Fibroblast of the conjunctiva (primary cell): ENCODE measurements at regions not wholly inside any gene's neighbourhood (a gene's known extent, or its start where the extent isn't known, plus 50 kb on each side); places are given as distances from the start of the nearest gene placed in this dataset.

Experiments used
- DNase-seq: peaks from one replicate; pipeline ENCODE4 v3.0.0-alpha.2; 2010; ENCODE audit warnings: low read depth

DNA sequence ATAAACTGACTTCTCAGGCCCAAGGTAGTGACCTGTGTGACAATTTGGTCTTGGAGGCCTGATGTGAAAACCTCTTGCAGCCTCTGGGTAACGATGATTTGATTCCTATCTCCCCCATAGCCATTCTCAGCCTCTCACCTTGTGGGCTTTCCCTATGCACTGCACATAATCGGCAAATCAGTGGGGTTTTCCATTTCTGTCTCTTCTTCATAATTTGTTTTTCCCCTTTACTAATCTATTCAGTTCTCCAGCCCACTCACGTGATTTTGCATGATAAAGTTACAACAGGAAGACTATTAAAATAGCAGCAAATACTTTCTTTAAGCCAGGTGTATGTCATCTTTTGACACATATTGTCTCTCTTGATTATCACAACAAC, 893.7 kb downstream of the TFAP2A start:
- DNase-seq = no peak

DNA sequence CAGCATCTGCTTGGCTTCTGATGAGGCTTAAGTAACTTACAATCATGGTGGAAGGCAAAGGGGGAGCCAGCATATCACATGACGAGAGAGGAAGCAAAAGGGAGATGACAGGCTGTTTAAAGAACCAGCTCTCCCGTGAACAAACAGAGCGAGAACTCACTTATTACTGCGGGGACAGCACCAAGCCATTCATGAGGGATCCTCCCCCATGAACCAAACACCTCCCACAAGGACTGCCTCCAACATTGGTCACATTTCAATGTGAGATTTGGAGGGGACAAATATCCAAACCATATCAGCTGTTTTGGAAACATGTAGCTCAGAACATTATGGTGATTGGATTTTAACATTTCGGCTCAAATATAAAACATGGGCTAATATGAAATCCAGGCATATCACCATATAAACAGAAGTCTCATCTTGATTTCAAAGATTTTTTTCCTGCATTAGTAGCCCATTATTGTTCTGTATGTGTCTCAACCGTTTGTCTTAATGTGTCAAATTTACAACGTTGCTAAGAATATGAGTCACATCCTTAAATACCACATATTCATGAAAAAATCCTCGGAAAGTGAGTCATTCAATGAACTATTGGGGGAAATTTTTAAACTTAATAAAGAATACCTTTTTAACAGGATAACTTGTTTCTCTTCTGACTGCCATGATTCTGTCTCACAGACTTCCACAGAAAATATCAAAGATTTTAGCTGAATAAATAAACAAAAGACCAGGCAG, 894.3 kb downstream of the TFAP2A start:
- peak; percentile 58 for DNase-seq

DNA sequence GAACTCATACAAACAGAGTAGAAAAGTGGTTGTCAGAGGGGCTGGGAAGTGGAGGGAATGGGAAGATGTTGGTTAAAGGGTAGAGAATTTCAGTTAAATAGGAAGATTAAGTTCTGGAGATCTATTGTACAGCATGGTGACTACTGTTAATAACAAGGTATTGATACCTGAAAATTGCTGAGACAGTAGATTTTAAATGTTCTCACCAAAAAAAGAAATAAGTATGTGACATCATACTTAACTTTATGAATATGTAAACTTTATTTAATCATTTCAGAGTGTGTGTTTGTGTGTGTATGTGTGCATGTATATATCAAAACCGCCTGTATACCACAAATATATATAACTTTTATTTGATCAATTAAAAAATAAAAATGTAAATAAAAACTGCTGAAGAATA, 896.4 kb downstream of the TFAP2A start:
- DNase-seq = no peak

DNA sequence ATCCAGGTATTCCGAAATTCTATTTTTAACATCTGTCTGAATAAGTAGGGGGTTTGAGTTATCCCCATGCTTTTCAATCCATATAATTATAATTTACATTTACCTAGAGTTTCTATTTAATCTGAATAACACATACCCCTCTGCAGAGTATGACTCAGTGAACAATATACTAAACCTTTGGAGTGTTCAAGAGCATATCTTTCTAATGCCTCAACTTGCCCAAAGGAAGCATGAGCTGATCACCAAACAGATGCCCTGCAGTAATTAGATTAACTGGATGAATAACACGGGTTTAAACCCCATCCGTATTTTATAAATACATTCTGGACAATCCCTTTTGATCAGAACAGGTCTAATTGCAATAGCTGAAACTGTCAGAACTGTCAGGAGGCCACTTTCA, 897.1 kb downstream of the TFAP2A start:
- no peak for DNase-seq

DNA sequence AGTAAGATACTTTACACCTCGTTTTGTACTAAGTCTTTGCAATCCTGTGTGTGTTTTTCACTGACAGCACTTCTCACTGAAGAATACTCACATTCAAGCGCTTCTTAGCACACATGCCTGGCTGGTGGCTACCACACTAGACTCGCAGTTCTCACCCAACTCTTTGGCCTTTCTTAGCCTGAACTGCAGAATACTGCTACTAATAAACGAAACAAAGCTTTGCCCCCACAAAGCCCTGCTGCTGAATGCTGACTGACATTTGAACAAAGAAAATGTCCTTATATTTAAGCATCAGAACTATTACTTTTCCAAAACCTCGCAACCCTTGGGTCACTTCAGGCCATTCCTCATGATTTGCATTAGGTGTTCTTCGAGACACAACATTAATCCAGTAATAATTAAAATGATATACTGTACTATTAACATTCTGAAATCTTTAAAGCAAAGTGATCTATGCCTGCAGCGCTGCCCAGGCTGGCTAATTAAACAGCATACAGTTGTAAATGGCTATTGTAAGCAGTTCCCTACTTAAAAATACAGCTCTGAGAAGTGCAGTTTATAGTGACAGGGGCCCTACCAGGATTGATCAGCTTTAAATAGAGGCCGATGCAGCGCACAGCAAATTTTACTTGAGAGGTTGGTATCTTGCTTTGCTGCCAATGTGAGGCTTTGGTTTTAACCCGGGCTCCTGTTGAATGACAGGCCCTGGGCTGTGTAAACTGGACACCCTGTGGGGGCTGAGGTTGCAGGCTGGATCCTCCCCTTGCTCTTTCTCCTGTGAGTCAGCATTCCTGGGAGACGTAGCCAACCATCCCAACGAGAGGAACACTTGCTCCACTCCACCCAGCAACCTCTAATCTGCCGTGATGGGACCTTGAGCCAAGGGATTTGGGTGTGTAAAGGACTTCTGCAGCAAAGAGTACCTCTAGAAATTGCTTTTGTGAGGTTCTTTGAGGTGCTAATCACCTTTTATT, 899.0 kb downstream of the TFAP2A start:
- DNase-seq = peak; percentile 47

DNA sequence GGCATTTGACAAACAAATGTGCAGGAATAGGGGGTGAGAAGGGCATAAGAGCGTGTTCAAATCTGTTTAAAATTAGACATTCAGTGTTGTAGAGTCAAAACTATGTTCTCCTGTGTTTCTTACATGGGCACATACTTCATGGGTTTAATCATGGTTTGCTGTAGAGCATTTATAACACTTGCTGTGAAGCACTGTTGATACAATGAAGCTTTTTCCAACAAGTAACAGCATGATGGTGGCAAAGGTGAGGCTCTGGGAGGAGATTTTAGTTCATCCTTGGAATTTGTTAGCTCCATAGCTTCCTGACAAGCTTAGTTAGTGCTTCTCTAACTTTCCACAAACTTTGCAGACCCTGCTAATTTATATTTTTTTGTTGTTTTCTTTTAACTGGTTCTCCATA, 900.7 kb downstream of the TFAP2A start:
- DNase-seq = no peak

DNA sequence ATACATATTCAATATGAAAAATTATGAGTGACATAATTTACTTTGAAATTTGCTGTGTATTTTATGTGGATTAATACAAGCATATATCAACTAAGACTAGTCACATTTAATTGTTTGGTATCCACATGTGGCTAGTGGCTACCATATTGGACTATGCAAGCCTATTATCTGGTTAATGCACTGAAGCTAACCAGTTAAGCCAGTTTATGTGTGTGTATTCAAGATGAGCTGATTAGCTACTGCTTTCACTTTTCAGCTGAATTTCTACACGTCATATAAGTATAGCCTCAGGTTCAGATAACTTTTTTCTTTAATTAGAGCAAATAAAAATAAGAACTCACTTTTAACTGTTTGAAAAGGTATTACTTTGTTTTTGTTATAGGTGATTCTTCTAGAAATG, 903.7 kb downstream of the TFAP2A start:
- DNase-seq = no peak

DNA sequence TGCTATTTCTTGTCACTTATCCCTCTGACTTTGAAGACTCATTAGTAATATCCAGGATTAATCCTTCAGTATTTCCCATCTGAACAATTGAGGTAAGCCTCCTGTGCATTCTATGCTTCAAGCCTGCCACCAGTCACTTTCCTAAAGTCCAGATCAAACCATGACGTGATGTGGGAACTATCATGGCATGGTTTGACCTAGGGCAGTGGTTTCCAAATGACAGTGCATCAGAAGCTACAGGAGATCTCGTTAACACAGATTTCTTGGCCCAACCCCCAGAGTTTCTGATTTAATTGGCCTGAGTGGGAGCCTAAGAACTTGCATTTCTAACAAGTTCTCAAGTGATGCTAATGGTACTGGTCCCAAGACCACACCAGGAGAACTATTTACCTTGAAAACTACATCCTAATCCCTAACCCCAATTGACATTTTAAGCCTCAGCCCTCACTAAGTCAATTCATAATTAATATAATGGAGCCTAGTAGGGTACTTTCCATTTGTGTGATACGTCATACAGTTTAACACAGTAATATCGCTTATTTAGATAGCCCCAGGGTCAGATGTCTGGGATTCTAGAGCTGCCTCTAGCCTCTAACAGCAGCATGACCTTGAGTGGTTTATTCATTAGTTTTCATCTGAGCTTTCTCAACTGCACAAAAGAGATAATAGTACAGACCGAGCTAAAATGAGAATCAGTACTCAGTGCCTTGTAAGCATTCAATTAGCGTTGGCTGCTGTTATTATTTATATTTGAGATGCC, 907.6 kb downstream of the TFAP2A start:
- no peak for DNase-seq

DNA sequence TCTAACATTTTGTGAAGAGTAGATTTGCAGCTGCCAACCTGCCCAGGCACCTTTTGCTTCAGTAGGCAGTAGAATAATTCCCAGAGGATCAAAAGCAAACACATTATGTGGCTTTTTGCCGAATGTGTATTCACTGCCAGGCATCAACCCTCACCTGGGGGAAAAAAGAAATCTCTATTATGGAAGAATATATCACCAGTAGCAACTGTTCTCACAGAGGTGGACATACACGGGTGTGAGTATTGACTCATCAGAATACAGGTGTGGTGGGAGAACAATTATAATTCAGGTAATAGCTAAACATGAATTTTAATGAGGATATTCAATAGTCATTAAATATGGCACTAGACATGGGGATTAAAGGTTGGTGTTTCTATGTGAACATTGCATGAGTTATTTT, 910.7 kb downstream of the TFAP2A start:
- DNase-seq = no peak

DNA sequence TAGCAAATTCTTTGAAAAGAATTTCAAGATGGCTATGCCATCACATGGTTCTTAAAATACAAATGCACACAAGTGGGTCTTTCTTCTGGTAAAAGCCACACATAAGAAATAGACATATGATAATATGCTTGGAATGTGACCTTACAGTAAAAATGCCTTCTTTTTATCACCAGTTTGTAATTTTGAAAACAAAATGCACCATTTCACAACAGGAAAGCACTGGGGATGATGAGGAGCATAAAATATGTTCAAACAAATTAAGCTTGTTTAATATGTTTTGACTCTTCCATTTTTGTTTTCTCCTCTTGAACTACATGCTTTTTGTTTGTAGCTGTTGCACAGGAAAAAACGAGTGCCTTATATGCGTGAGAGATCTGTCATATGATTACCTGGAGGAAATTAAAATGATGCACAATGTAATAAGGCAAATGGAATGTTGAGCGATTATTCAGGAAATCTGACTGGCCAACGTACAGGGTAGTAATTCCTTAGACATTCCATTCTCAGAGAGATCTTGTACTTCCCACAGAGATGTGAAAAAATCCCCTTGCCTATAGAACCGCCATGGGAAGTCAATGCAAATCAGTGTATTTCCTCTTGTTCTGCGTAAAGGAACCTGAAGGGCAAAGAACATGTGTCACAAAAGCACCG, 911.6 kb downstream of the TFAP2A start:
- DNase-seq = no peak

DNA sequence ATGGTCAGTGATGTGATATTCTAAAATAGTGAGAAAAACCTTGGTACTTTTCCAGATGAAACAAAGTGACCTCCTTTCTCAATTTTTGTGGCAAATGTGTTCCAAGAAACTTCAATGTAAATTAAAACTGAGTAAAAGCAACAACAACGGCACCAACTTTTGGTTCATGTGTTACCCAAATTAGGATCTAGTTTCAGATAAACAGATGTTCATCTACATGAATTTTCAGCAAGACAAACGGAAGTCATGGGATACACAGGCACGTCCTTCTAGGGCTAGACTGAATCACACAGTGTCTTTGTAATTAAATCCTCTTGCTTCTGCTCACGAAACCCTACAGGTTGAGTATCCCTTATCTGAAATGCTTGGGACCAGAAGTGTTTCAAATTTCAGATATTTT, 915.2 kb downstream of the TFAP2A start:
- no peak for DNase-seq

DNA sequence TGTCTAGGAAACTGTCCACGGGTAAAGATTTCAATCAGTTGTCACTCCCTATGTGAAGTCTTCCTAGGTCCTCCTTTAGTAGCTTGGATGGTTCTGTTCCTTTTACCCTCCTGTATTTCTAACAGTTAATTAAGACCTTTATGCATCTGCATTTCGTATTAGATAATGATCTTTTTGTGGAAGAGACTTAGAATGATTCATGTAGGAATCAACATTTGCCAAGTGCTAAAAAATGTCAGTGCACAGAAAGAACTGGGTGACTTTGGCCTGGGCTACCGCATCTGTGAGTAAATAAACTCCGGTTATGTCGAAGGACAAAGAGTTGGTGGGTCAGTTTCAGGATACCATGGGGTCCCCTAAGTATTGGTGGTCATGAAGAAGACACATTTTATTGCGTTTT, 918.0 kb downstream of the TFAP2A start:
- DNase-seq = no peak

DNA sequence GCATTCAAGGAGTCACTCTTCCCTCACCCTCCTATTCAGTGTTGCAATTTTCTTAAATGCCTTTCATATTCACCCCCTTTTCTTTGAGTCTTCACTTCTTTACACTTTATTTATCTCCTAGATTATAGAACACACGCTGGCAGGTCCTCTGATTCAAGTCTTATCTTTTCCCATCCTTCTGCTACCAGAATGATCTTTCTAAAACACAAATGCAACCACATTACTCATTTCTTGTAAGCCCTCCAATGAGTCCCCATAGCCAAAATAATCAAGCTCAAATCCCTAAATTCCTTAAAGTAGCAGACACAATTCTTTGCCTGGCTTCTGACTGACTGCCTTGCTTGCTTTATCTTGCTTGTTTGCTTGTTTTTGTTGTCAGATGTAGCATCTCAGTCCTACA, 920.0 kb downstream of the TFAP2A start:
- no peak for DNase-seq

DNA sequence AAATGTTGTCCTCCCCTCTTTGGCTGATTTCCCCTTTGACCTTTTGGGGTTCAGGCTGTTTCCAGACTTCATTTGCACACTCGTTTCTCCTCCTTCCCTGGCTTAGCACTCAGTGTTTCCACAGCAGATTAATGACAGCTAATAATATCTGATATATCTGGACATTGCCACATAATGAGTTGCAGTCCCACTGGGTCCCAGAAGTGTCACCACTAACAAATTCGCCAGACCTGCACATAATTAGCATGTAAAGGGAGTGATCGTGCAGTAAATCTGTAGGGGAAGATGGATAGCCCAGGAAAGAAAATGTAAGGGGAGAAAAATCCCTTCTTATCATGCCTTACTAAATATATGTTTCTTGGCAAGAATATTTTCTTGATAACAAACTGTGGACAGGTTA, 922.1 kb downstream of the TFAP2A start:
- no peak for DNase-seq

DNA sequence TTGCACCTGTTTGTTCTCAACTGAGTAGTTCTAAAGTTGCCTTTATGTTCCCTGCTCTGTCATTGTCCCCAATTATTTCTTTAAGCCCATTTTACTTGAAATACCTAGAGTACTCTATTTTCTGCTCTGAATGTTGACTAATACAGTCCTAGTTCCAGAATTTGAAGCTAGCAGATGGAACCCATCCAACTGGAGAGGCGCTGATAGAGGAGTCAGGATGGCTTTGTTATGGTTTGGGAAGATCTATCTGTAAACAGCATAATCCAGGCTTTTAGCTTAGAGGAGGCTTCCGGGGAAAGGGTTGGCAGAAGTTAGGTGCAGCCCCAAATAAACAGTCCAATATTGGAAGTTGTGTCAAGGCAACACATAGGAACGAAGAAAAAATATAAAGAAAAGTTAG, 927.7 kb downstream of the TFAP2A start:
- no peak for DNase-seq

DNA sequence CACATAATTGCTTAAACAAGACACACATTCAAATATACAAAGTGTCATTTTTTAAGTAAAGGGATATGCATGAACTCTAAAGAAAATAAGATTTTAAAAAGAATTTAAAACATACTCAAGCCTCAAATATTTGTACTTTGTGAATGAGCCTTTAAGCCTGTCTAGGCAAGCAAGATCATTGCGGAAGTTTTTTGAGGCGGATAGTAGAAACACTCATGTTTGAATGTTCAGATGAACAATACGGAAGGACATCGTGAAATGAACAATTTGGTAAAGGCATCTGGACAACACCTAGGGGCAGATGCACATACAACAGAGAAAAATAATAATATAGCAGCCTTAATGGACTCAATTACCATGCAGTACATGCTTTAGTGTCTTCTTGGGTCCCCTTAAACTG, 928.9 kb downstream of the TFAP2A start:
- no peak for DNase-seq

DNA sequence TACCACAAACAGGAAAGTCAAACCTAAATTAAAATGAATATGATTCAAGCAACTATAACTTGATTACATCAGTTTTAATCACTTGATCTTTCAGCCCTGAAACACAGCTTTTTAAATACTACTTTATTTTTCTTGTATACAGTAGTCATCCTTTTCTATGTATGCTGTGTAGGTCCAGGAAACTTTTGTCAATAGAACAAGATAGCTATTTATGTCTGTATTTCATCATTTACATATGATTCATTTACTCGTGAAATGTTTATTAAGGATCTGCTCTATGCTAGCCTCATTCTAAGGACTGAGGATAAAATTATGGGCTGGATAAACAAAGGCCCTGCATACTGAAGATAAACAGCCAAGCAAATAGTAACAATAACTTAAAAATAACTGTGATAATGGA, 930.2 kb downstream of the TFAP2A start:
- DNase-seq = no peak

DNA sequence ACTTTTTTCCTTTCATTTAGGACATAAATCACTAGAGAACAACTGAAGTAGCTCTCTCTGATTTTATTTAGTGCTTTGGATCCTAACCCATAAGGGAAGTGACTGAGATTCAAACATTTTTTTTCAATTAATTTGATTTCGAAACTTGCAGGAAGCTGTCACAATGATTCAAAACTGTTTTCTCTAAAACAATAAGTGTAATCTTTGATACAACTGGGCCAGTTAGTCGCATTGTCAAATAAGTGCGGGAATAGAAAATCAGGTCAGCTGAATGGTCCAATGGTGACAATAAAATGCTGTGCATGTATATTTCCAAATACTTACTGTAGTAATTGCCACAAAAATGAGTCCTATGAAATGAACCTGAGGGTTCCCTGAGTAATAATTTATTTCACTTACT, 930.8 kb downstream of the TFAP2A start:
- DNase-seq = no peak

DNA sequence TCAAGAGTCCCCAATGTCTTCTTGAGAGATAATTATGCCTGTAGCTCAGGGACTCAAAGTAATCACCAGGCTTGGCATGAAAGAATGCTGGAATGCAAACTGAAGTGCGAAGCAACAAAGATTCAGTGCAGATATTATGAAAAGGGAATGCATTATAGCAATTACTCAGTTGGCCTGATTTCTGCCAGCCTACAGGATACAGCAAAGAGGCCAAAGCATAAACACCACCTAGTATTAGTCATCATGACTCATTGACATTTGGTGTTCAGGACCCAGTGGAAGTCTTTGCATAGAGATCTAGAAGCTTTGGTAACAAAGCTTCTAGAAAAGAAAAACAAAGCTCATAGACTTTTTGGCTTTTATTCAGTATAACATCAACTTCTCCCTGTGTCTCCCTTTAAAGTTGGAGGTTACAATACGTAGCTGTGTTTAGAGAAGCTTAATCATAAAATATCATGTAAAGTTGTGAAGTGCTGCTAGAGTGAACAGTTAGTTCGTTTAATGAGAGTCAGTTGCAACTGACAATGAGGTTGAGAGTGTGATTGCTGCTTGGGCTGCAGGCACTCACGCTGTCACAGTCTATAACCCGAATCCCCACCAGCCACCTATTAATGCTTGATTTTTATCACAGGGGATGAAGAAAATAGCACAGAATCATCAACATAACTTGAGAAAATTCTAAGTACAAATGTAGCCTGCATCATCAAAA, 932.7 kb downstream of the TFAP2A start:
- peak; percentile 87 for DNase-seq

DNA sequence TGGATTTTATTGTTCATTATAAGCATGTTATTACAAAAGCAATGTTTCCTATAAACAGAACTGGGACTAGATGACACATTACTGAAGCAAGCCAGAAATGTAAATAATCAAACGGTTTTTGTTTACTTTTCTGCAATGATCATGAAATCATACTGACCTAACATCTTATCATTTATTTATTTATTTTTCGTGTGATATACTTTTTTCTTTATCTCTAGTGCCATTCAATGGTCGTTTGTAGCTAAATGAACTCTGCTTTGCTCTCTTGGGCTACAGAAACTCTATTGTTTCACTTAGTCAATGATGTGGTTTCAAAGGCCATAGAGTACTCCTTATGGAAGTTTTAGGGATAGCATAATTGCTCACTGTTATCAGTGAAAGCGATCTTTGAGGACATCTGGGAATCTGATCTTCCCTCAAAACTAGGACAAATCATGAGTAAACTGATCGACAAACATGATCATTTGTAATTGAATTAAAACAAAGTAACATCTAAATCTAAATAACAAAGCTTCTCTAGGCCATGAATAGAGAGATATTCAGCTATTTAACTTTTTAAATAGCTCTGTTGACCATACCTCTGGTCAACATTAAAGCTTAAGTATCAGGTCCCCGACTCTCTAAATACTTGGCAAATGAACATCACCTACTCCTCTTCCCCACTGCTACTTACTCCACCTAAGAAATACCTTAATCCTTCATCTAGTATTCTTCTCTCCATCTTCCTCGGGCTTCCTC, 933.4 kb downstream of the TFAP2A start:
- DNase-seq = no peak

DNA sequence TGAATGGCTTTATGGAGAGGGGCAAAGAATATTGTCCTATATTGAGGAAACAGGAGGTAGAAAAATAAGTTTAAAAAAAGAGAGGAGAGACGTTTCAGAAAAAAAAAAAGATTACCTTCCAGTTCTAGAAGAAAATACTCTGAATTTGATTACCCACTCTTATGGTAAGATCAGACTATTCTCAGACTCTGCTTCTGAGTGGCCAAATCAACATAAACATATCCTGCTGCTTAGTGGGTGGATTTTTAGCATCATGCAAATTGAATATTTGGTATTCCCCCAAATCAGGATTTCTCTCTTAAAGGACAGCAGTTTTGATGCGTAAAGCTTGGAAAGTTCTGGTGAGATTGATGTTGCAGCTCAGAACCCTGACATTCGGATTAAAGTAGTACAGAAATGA, 946.6 kb downstream of the TFAP2A start:
- DNase-seq = no peak
